BJ (cell line): ENCODE measurements at regions not wholly inside any gene's neighbourhood (a gene's known extent, or its start where the extent isn't known, plus 50 kb on each side); places are given as distances from the start of the nearest gene placed in this dataset.
"Not testable (repeated sequence)": the region's sequence is repeated elsewhere in the genome, so short reads cannot be mapped to it uniquely, and the experiment has no call there.

ENCODE experiments used
- CTCF ChIA-PET: fragments of 350-600 bp; formaldehyde crosslinking; extraction: SDS; loops from one replicate; lab custom pipeline; 2021; ENCODE audit warnings: antibody characterized with exemption, inconsistent platforms; lab: Yijun Ruan, JAX
- POLR2A ChIA-PET: fragments of 300-600 bp; sonication (Branson Sonifier 250); formaldehyde crosslinking; extraction: SDS; loops from one replicate; lab custom pipeline; 2021; ENCODE audit warnings: antibody characterized with exemption; lab: Charles Lee
- DNase-seq: peaks from one replicate; pipeline ENCODE4 v3.0.0-alpha.2; 2011; ENCODE audit warnings: low read depth
- H3K27me3 ChIP-seq: 2 replicates; pipeline ENCODE4 v1.6.0; 2011; ENCODE audit warnings: low read length; ENCODE audit not compliant: control insufficient read depth, insufficient read depth
- H3K36me3 ChIP-seq: 2 replicates; pipeline ENCODE4 v1.5.1; 2011; ENCODE audit warnings: low read length; ENCODE audit not compliant: control insufficient read depth, insufficient read depth
- H3K4me3 ChIP-seq: 2 replicates; pipeline ENCODE4 v1.5.1; 2011; ENCODE audit warnings: low read depth, mild to moderate bottlenecking, control low read depth, low read length

DNA sequence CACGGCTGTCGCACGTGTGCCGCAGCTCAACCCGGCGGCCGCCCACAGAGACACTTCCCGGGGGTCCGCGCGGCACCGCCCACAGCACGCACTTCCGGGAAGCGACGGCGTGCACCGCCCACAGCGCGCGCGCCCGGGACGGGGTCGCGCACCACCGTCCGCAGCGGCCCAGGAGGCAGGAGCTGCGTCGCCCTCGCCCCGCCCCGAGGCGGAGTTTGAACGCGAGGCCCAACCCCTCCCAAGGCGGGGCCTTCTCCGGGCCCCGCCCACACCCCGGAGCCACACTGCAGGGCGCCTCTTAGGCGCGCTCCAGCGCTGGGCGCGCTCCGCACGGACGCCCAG, 5366.8 kb upstream of the TPTE start:
- DNase-seq, H3K36me3 ChIP-seq, H3K27me3 ChIP-seq, H3K4me3 ChIP-seq, CTCF ChIA-PET, POLR2A ChIA-PET: not testable (repeated sequence)

DNA sequence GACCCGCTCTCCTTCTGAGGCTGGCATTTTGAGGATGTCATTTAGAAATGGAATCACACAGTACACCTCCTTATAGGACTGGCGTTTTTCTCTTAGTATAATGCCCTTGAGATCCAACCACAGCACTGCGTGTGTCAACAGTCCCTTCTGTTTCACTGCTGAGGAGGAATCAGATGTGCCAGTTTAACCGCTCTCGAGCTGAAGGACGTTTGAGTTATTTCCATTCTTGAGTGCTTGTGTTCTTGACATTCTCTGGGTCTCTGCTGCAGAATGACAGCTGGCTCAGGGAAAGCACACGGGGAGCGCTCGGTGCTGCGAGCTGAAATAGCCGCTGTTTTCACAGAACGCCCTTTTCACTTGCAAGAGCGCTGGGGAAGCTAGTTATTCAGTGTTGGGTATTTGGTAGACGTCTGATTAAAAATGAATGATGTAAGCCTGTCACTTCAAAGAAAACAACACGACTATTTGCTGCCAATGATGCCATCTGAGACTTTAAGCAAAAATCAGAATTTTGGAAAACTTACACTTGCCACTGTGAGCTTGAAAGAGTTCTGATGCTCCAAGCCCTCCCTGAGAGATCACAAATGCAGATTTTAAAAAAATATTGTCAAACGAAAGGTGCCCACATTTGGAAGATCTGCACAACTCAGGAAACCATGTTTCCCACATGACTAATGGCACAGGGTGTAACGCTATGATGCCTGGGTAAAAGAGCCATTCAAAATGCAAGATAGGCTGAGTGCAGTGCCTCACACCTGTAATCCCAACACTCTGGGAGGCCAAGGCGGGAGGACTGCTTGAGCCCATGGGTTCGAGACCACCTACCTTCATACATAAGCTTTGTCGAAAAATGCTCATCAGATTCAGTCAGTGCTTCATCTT, 5358.4 kb upstream of the TPTE start:
- H3K4me3 ChIP-seq, DNase-seq, CTCF ChIA-PET, H3K27me3 ChIP-seq, H3K36me3 ChIP-seq, POLR2A ChIA-PET: not testable (repeated sequence)

DNA sequence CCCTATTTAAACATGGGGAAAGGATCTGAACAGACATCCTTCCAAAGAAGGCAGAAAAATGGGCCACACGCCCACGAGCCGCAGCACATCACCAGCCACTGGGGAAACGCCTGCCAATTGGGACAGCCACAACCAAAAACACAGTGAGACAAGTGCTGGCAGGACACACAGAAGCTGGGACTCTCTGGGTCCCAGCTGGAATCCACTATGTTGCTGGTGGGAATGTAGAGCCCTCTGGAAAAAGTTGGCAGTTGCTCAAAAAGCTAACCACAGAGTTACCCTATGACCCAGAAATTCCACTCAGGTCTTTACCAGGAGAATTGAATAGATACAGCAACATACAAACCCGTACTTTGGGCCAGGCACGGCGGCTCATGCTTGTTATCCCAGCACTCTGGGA, 5355.6 kb upstream of the TPTE start:
- H3K27me3 ChIP-seq, CTCF ChIA-PET, H3K4me3 ChIP-seq, H3K36me3 ChIP-seq, POLR2A ChIA-PET, DNase-seq: not testable (repeated sequence)
